Stimulated activated CD4-positive, alpha-beta T cell treated with anti-CD3 and anti-CD28 coated beads, Interleukin-15, amount 100 ng/mL, for 48 hours (primary cell): ENCODE measurements at regions not wholly inside any gene's neighbourhood (a gene's known extent, or its start where the extent isn't known, plus 50 kb on each side); places are given as distances from the start of the nearest gene placed in this dataset.
"Not testable (repeated sequence)": the region's sequence is repeated elsewhere in the genome, so short reads cannot be mapped to it uniquely, and the experiment has no call there.

Source experiments
- DNase-seq, 2 donors: peaks; one replicate each; pipeline ENCODE4 v3.0.0-alpha.2; 2020; ENCODE audit warnings: low read depth in 2 of 2

DNA sequence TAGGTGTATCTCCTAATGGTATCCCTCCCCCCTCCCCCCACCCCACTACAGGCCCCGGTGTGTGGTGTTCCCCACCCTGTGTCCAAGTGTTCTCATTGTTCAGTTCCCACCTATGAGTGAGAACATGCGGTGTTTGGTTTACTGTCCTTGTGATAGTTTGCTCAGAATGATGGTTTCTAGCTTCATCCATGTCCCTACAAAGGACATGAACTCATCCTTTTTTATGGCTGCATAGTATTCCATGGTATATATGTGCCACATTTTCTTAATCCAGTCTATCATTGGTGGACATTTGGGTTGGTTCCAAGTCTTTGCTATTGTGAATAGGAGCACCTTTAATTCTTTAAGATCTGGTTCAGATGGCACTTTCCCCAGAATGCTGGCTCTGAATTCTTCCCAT, 58.5 kb upstream of the PTGFRN start:
- not testable (repeated sequence) for DNase-seq

DNA sequence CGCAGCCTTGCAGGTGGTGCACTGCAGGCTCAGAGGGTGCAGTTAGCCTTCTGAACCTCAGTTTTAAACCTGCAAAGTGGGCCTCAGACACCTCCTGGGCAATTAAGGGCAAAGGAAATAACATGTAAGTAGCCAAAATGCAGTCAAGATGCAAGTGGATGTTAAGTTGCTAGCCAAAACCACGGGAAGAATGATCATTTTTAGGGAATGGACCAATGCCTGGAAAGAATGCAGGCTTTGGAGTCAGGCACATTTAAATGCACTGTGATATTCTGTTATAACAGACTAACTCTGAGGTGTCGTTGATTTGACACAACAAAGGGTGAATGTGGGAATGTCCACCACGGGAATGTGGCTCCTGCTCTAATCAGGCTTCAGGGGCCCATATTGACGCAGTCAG, 57.9 kb upstream of the PTGFRN start:
- DNase-seq = no peak

DNA sequence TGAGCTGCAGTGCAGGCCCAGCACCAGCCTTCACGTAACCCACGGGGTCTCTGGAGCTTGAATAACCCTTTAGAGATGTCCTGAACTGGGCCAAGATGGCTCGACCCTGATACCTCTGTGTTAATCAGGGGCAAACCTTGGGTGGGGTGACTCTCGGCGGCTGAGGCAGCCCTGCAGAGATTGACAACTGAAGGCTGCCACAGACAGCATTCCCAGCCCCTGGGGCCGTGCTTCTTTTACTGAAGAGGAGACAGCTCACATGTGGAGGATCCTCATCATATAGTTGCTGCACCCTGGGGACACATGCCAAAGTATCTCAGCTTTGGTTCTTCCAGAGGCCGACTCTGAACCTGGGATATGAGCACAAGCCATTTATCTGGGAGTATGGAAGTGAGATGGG, 57.3 kb upstream of the PTGFRN start:
- DNase-seq = no peak

DNA sequence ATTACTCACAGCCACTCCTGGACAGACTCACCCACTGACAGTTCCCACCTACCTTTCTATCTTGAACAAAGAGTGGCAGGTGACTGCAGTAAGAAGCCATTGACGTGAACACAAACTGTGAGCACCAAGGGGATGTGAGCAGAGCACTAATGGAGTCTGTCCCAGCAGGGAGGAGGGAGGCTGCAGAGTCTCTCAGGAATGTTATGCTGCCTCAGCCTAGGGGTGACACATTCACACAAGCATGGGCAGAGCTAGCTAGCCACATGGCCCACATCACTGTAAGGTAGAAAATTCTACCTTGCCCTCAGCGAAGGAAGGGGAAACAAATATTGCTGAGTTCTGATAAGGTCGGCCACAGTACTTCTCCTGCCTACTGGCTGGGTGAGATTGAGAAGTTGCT, 56.8 kb upstream of the PTGFRN start:
- no peak for DNase-seq

DNA sequence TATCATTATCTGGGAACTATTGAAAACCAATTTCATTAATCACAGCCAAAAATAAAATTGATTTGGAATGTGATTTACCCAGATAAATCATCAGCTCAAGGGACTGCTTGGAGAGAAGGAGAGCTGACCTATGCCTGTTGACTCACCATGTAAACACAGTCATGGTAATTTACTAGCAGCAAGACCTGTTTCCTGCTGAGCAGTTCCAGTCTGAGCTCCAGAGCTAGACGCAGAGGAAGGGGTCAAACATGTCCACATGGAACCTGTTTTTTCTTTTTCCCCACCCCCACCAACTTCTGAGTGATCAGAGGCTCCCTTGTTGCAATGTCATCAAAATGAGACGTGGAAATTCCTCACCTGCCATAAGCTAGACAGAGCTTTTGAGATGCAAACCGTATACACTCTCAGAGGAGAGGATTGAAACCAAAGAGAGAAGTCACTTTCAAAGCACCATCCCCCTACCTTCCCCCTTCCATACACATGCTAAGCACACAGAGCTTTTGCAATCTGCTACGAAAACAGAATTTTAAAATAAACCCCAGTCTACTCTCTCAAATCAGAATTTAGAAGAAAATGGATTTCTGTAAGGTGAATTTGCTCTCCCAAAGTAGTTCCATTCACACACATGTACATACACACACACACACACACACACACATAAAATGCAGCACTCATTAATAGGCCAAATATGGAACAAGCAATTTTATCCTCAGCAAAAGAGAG, 55.9 kb upstream of the PTGFRN start:
- no peak for DNase-seq

DNA sequence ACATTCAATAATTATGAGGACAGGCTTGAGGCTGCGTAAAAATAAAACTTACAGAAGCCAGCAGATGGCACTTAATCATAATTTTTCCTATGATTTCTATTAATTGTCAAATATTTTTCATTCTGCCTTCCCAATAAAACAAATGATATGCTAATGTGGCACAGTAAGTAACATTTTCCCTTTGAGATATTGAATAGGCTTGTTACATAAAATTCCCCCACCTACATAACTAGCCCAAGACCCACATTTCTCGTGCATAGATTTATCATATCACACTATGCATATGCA, 55.4 kb upstream of the PTGFRN start:
- no peak for DNase-seq

DNA sequence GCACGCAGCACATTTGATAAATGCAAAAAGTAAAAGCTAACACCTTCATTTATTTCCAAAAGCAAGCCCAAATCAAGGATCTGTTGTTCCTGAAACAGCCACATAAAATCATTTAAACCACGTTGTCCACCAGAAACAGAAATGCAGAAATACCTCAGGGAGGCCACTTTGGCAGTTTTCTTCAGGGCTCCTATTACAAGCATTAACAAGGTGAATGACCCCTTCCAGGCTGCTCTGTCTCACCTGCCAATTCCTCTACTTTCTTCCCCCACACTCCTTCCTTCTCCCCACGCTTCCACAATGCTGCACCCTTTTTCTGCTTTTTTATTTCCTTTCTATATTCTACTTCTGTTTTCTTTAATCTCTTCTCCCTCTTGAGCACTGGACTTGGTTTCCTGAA, 55.0 kb upstream of the PTGFRN start:
- no peak for DNase-seq

DNA sequence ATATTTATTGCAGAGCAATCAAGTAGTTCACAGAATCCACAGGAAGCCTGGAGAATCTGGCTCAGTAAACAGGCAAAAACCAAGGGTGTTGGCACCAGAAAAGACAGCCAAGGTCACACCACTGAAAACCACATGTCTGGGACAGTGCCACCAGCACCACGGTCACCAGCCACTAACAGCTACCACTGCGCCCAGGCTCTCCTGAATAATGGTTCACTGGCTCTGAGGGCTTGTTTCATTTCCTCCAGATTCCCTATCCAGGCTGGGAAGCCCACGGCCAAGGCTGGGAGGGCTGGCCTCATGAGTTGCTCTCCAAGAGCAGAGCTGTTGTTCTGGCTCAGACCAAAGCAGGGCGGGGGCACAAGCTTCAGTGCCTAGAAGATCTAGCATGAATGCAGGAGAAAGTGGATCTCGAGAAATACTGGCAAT, 54.5 kb upstream of the PTGFRN start:
- no peak for DNase-seq

DNA sequence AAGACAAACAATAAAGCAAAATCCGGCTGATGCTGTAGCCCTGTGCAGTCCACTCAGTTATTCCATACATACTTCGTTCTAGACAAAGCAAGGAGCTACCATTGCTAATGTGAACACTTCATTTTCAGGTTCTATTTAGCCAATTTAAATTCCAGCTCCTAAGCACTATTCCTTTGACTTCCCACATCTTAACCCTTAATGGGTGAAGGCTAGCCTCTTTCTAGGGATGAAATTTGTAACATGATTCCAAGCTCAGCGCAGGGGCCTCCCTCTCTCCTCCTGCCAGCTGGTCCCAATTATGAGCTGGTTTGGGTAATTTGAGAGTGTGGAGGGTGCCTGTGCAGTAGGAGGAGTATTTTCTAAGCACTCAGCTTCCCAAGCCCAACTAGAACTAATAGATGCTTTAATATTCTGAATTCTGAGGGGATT, 53.9 kb upstream of the PTGFRN start:
- no peak for DNase-seq

DNA sequence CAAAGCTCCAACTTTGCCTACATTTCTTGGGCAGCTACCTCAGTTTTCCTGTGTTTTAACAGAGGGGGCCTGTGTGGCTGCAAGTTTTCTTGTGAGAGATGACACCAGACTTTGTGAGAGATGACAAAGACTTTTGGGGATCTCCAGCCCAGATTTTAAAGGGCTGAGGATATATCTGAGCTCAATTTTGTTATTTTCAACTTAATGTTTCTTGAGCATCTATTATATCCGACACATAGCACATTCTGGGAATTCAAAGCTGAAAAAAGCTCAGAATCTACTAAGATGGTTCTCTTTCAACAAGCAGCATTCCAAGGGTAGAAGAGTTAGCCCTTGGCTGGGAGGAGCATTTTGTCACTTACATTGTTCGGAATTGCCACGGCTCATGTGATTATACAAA, 53.4 kb upstream of the PTGFRN start:
- no peak for DNase-seq

DNA sequence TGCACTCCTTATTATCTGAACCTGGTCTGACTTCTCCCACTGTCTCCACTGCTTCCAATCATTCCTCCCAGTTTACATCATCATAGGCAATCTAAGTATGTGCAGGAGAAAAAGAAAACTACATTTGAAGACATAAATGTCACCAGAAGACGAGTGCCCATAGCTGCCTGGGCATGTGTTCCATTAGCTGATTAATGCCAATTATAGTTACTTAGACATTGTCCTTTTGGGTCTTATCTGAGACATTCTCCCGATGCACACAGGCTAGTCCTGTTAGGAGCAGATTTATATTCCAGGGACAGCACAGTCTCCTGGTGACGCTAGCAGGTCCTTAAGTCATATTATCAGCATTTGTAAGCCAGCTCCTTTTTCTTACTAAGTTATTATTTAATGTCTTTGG, 52.6 kb upstream of the PTGFRN start:
- no peak for DNase-seq
